Breast epithelium (tissue), 3 donors: ENCODE measurements at regions not wholly inside any gene's neighbourhood (a gene's known extent, or its start where the extent isn't known, plus 50 kb on each side); places are given as distances from the start of the nearest gene placed in this dataset.
"Not testable (repeated sequence)": the region's sequence is repeated elsewhere in the genome, so short reads cannot be mapped to it uniquely, and the experiment has no call there.

Experiments
- POLR2A ChIP-seq: fragments of 450-650 bp; IDR thresholded peaks from one replicate; pipeline ENCODE4 v1.6.1; 2016; ENCODE audit warnings: antibody characterized with exemption, mild to moderate bottlenecking, moderate library complexity
- POLR2AphosphoS5 ChIP-seq, 3 donors: sonication (generic); formaldehyde crosslinking; IDR thresholded peaks; one replicate each; pipeline ENCODE4 v1.6.1; 2017; ENCODE audit warnings: antibody characterized with exemption in 3 of 3

- not testable (repeated sequence) for TF ChIP-seq POLR2A; POLR2AphosphoS5 (IDR thresholded peaks at IDR 0.05)
Measured at GRCh38 chr14:19306405-19306804, 127.7 kb downstream of the POTEG start.
